ENCODE measurements at regions not wholly inside any gene's neighbourhood (a gene's known extent, or its start where the extent isn't known, plus 50 kb on each side); places are given as distances from the start of the nearest gene placed in this dataset.

DNA sequence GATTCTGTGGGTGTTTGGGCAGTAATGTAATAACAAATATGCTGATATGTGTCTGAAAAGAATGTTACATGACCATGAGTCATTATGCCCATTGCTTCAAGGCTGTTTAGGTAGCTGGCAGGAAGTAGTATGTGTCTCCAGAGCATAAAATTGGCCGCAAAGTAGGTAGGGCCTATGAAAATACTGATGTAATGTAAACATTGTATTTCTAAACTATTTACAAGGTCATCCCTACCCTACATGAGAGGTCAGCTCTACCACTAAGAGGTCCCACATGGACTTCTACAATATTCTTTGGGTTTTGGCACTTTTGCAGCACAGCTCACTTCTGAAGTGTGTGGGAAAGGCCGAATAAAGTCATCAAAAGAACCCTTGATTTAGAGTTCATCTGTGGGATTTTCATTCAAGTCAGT, 301.9 kb downstream of the AHR start:
- Histone ChIP-seq H3K36me3 (ENCODE audit: low read length) (no peaks in the 10 kb centered on the region), H3K79me2 (ENCODE audit: insufficient read depth, low read length) (no peaks in the 10 kb centered on the region), H3K27me3 (ENCODE audit: low read length) (no peaks in the 10 kb centered on the region), H3F3A (ENCODE audit: insufficient read depth) (no peaks in the 10 kb centered on the region), H3K9me3 (ENCODE audit: insufficient read depth, low read length) (no peaks in the 10 kb centered on the region), H2AFZ (ENCODE audit: low read depth, low read length, severe bottlenecking) (no peak overlapping the region), H3K4me2 (ENCODE audit: low read depth, low read length, poor library complexity, severe bottlenecking) (no peak overlapping the region), H3K27ac (ENCODE audit: low read depth, low read length) (no peak overlapping the region), H4K20me1 (ENCODE audit: low read depth, low read length) (no peaks in the 10 kb centered on the region), H3K4me3 (ENCODE audit: insufficient read depth, low read length, poor library complexity, severe bottlenecking) (no peak overlapping the region), H3K9me2 (replicated peaks; ENCODE audit: insufficient read depth, low read length) (no peaks in the 10 kb centered on the region; the same call in none of the 2 replicates), H3K9ac (ENCODE audit: low read length) (no peak overlapping the region)
- no peak for TF ChIP-seq EZH2phosphoT487 (conservative IDR thresholded peaks at IDR 0.05; ENCODE audit: low read length)
- TF ChIP-seq, protein P1, sequence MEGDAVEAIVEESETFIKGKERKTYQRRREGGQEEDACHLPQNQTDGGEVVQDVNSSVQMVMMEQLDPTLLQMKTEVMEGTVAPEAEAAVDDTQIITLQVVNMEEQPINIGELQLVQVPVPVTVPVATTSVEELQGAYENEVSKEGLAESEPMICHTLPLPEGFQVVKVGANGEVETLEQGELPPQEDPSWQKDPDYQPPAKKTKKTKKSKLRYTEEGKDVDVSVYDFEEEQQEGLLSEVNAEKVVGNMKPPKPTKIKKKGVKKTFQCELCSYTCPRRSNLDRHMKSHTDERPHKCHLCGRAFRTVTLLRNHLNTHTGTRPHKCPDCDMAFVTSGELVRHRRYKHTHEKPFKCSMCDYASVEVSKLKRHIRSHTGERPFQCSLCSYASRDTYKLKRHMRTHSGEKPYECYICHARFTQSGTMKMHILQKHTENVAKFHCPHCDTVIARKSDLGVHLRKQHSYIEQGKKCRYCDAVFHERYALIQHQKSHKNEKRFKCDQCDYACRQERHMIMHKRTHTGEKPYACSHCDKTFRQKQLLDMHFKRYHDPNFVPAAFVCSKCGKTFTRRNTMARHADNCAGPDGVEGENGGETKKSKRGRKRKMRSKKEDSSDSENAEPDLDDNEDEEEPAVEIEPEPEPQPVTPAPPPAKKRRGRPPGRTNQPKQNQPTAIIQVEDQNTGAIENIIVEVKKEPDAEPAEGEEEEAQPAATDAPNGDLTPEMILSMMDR (IDR thresholded peaks at IDR 0.05; ENCODE audit: insufficient read depth, low read length, poor library complexity, severe bottlenecking) = no peak

DNA sequence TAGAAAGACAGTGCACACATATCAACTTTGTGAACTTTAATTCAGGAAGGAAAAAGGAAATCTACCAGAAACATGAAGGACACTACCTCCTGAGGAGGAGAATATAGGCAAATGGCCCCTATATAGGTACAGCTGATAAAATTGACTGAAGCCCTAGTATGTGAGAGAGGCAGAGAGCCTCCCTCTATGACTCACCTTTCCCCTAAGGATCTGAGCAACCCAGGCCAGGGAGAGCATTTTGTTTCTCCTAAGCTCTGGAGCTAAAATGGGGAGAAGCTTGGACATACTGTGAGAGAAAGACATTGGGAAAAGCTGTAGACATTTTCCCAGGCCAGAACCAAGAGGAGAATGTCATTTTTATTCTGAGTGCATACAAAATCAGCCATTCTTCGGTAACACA, 303.5 kb downstream of the AHR start:
- Histone ChIP-seq H3K9me3 (ENCODE audit: insufficient read depth, low read length) (no peaks in the 10 kb centered on the region), H3K9me2 (replicated peaks; ENCODE audit: insufficient read depth, low read length) (no peaks in the 10 kb centered on the region; the same call in none of the 2 replicates), H3K27me3 (ENCODE audit: low read length) (no peaks in the 10 kb centered on the region), H3F3A (ENCODE audit: insufficient read depth) (no peaks in the 10 kb centered on the region), H2AFZ (ENCODE audit: low read depth, low read length, severe bottlenecking) (no peak overlapping the region), H3K27ac (ENCODE audit: low read depth, low read length) (no peak overlapping the region), H3K4me2 (ENCODE audit: low read depth, low read length, poor library complexity, severe bottlenecking) (no peak overlapping the region), H3K9ac (ENCODE audit: low read length) (no peak overlapping the region), H3K79me2 (ENCODE audit: insufficient read depth, low read length) (no peaks in the 10 kb centered on the region), H3K4me3 (ENCODE audit: insufficient read depth, low read length, poor library complexity, severe bottlenecking) (no peak overlapping the region), H3K36me3 (ENCODE audit: low read length) (no peaks in the 10 kb centered on the region), H4K20me1 (ENCODE audit: low read depth, low read length) (no peaks in the 10 kb centered on the region)
- TF ChIP-seq EZH2phosphoT487 (conservative IDR thresholded peaks at IDR 0.05; ENCODE audit: low read length) = no peak
- TF ChIP-seq, protein P1 (IDR thresholded peaks at IDR 0.05; ENCODE audit: insufficient read depth, low read length, poor library complexity, severe bottlenecking) = no peak

- TF ChIP-seq EZH2phosphoT487 (conservative IDR thresholded peaks at IDR 0.05; ENCODE audit: low read length) = no peak
- TF ChIP-seq, protein P1 (IDR thresholded peaks at IDR 0.05; ENCODE audit: insufficient read depth, low read length, poor library complexity, severe bottlenecking) = no peak
- H3K27me3 ChIP-seq (ENCODE audit: low read length) = no peaks in the 10 kb centered on the region
- H4K20me1 ChIP-seq (ENCODE audit: low read depth, low read length) = no peaks in the 10 kb centered on the region
- no peak overlapping the region for H2AFZ ChIP-seq (ENCODE audit: low read depth, low read length, severe bottlenecking)
- no peaks in the 10 kb centered on the region for H3K9me2 ChIP-seq (replicated peaks; ENCODE audit: insufficient read depth, low read length)
- H3K9me3 ChIP-seq (ENCODE audit: insufficient read depth, low read length) = no peaks in the 10 kb centered on the region
- no peaks in the 10 kb centered on the region for H3F3A ChIP-seq (ENCODE audit: insufficient read depth)
- H3K9ac ChIP-seq (ENCODE audit: low read length) = no peak overlapping the region
- H3K4me3 ChIP-seq (ENCODE audit: insufficient read depth, low read length, poor library complexity, severe bottlenecking) = no peak overlapping the region
- no peaks in the 10 kb centered on the region for H3K36me3 ChIP-seq (ENCODE audit: low read length)
- no peak overlapping the region for H3K27ac ChIP-seq (ENCODE audit: low read depth, low read length)
- H3K79me2 ChIP-seq (ENCODE audit: insufficient read depth, low read length) = no peaks in the 10 kb centered on the region
- no peak overlapping the region for H3K4me2 ChIP-seq (ENCODE audit: low read depth, low read length, poor library complexity, severe bottlenecking)
These were observed 309.8 kb downstream of the AHR start for GRCh38 chr7:17608114-17608833.
